ENCODE measurements at regions not wholly inside any gene's neighbourhood (a gene's known extent, or its start where the extent isn't known, plus 50 kb on each side); places are given as distances from the start of the nearest gene placed in this dataset.

GRCh38 chr17:72351365-72351764 lies 230.5 kb downstream of the SOX9 start:
- TF ChIP-seq, protein P1, sequence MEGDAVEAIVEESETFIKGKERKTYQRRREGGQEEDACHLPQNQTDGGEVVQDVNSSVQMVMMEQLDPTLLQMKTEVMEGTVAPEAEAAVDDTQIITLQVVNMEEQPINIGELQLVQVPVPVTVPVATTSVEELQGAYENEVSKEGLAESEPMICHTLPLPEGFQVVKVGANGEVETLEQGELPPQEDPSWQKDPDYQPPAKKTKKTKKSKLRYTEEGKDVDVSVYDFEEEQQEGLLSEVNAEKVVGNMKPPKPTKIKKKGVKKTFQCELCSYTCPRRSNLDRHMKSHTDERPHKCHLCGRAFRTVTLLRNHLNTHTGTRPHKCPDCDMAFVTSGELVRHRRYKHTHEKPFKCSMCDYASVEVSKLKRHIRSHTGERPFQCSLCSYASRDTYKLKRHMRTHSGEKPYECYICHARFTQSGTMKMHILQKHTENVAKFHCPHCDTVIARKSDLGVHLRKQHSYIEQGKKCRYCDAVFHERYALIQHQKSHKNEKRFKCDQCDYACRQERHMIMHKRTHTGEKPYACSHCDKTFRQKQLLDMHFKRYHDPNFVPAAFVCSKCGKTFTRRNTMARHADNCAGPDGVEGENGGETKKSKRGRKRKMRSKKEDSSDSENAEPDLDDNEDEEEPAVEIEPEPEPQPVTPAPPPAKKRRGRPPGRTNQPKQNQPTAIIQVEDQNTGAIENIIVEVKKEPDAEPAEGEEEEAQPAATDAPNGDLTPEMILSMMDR (IDR thresholded peaks at IDR 0.05; ENCODE audit: low read length) = no peak
- TF ChIP-seq EZH2phosphoT487 (IDR thresholded peaks at IDR 0.05; ENCODE audit: low read length) (no peak), EZH2 (optimal IDR thresholded peaks at IDR 0.05; ENCODE audit: low read depth, low read length) (no peak)
